ENCODE measurements at regions not wholly inside any gene's neighbourhood (a gene's known extent, or its start where the extent isn't known, plus 50 kb on each side); places are given as distances from the start of the nearest gene placed in this dataset.
"Not testable (repeated sequence)": the region's sequence is repeated elsewhere in the genome, so short reads cannot be mapped to it uniquely, and the experiment has no call there.

DNA sequence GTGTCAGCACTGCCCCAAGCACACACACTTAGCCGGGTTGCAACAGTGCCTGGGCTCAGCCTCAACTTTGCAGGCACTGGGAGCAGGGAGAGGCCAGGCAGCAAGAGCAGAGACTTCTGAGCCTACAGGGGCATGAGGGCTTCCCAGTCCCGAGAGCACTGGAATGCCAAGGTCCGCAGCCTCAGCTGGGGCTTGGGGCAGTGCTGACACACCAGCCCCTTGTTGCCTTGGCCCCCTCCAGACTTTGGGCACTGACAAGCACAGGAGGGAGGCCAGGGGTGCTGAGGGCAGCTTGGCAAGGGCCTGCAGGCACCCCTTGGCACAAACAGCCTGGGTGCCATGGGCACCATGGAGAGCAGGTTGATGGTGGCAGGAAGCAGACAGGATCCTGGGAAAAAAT lies 531.1 kb upstream of the SLC39A10 start:
- not testable (repeated sequence) for H3K4me1 ChIP-seq (ENCODE audit: control insufficient read depth, insufficient read depth, low read length); H3K27me3 ChIP-seq (ENCODE audit: control insufficient read depth in 1 of 2, insufficient read depth in 2 of 2, low read length in 2 of 2); H3K27ac ChIP-seq (ENCODE audit: low read length); H3K9me3 ChIP-seq (ENCODE audit: control insufficient read depth in 2 of 2, low read length in 2 of 2); H3K4me3 ChIP-seq (ENCODE audit: low read length in 2 of 2); H3K36me3 ChIP-seq (ENCODE audit: control insufficient read depth in 2 of 2, insufficient read depth in 2 of 2, low read length in 2 of 2); H3K9ac ChIP-seq (ENCODE audit: low read length in 2 of 2)

DNA sequence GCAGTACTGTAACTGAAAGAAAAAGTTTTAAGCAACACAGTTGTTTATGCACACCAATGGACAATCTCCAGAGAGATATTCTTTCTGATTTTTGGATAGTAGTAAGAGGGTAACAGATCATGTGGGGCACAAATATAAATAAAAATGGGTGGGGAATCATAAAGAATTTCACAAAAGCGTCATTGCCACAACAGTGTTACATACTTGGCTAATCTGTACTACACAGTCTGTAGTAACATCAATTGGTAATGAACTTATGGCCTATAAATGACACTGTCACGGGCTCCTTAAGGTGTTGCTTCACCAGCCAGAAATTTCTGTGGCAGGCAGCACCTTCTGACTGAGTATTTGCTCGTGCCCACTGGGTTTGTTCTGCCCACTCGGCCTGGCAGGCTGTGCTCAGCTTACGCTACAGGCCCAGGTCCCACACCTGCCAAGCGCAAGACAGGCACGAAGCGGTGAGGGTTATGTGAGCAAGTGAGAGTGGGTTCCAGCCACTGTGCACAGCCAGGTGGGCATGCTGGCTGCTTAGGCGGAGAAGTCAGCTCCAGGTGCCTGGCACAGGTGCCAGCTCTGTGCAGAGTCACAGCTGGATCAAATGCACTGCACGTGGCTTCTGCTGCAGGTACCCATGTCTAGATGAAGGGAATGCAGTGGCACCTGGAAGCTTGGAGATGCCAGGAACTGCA lies 532.5 kb upstream of the SLC39A10 start:
- H3K36me3 ChIP-seq (ENCODE audit: control insufficient read depth in 2 of 2, insufficient read depth in 2 of 2, low read length in 2 of 2): no peaks in the 10 kb centered on the region

DNA sequence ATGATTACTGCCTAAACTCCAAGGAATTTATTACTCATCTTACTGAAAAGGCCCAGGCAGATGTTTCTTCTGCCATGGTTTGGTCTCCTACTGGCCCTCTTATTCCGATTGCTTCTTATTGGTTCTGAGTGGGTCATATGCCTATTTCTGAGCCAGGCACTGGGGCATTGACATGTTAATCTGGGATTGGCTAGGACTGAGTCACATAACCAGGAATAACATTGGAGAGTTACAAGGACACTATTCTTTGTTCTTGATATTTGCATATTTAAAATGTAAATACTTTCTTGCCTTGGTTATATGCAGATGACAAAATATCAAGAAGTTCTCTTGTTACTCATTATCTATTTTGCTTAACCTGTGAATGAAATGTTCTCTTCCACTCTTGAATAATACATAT lies 534.4 kb upstream of the SLC39A10 start:
- Histone ChIP-seq H3K9ac (ENCODE audit: low read length in 2 of 2) (no peak overlapping the region), H3K27ac (ENCODE audit: low read length) (no peak overlapping the region), H3K4me3 (ENCODE audit: low read length in 2 of 2) (no peak overlapping the region), H3K27me3 (ENCODE audit: control insufficient read depth in 1 of 2, insufficient read depth in 2 of 2, low read length in 2 of 2) (no peaks in the 10 kb centered on the region), H3K9me3 (ENCODE audit: control insufficient read depth in 2 of 2, low read length in 2 of 2) (no peaks in the 10 kb centered on the region), H3K4me1 (ENCODE audit: control insufficient read depth, insufficient read depth, low read length) (no peaks in the 10 kb centered on the region), H3K36me3 (ENCODE audit: control insufficient read depth in 2 of 2, insufficient read depth in 2 of 2, low read length in 2 of 2) (no peaks in the 10 kb centered on the region)

More for the DNA sequence above, 532.5 kb upstream of the SLC39A10 start:
- H3K27me3 ChIP-seq (ENCODE audit: control insufficient read depth in 1 of 2, insufficient read depth in 2 of 2, low read length in 2 of 2): no peaks in the 10 kb centered on the region
- H3K4me3 ChIP-seq (ENCODE audit: low read length in 2 of 2): no peak overlapping the region
- no peak overlapping the region for H3K27ac ChIP-seq (ENCODE audit: low read length)
- no peaks in the 10 kb centered on the region for H3K9me3 ChIP-seq (ENCODE audit: control insufficient read depth in 2 of 2, low read length in 2 of 2)
- H3K4me1 ChIP-seq (ENCODE audit: control insufficient read depth, insufficient read depth, low read length): no peaks in the 10 kb centered on the region
- no peak overlapping the region for H3K9ac ChIP-seq (ENCODE audit: low read length in 2 of 2)

DNA sequence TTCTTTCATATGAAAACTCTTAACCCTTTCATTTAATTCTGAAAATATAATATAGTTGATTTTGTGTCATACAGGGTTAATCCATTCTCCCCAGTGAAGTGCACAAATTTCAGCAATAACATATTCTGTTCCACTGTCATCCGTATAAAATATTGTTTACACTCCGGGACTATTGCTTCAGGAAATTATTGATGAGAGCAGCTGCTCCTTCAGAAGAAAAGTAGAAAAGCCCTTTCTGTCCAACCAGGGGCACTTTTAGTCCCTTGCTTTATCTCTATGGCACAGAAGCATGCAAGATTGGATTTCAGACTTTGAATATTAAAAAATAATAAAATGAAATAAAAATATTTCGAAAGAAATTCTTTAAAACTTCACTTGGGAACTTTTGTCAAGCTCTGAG lies 535.7 kb upstream of the SLC39A10 start:
- Histone ChIP-seq H3K9ac (ENCODE audit: low read length in 2 of 2) (no peak overlapping the region), H3K36me3 (ENCODE audit: control insufficient read depth in 2 of 2, insufficient read depth in 2 of 2, low read length in 2 of 2) (no peaks in the 10 kb centered on the region), H3K27ac (ENCODE audit: low read length) (no peak overlapping the region), H3K27me3 (ENCODE audit: control insufficient read depth in 1 of 2, insufficient read depth in 2 of 2, low read length in 2 of 2) (no peaks in the 10 kb centered on the region), H3K9me3 (ENCODE audit: control insufficient read depth in 2 of 2, low read length in 2 of 2) (no peaks in the 10 kb centered on the region), H3K4me3 (ENCODE audit: low read length in 2 of 2) (no peak overlapping the region), H3K4me1 (ENCODE audit: control insufficient read depth, insufficient read depth, low read length) (no peaks in the 10 kb centered on the region)

DNA sequence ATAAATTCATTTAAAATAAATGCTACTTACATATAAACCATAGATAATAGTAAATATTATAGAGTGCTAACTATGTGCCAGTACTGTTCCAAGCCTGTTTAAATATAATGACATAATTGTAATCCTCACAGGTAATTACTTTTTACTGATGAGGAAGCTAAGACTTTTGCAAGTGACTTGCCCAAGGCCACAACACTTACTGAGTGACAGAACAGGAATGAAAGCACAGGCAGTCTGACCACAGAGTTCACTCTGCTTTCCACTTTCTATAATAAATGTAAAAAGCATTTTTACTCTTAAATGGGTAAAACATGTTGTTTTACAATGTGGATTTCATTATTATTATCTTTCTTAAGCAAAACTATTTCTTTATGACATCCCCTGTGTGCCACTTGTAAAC lies 537.8 kb upstream of the SLC39A10 start:
- H3K9me3 ChIP-seq (ENCODE audit: control insufficient read depth in 2 of 2, low read length in 2 of 2): no peaks in the 10 kb centered on the region
- H3K4me3 ChIP-seq (ENCODE audit: low read length in 2 of 2): no peak overlapping the region
- H3K27me3 ChIP-seq (ENCODE audit: control insufficient read depth in 1 of 2, insufficient read depth in 2 of 2, low read length in 2 of 2): no peaks in the 10 kb centered on the region
- no peaks in the 10 kb centered on the region for H3K4me1 ChIP-seq (ENCODE audit: control insufficient read depth, insufficient read depth, low read length)
- no peak overlapping the region for H3K9ac ChIP-seq (ENCODE audit: low read length in 2 of 2)
- H3K27ac ChIP-seq (ENCODE audit: low read length): no peak overlapping the region
- no peaks in the 10 kb centered on the region for H3K36me3 ChIP-seq (ENCODE audit: control insufficient read depth in 2 of 2, insufficient read depth in 2 of 2, low read length in 2 of 2)

DNA sequence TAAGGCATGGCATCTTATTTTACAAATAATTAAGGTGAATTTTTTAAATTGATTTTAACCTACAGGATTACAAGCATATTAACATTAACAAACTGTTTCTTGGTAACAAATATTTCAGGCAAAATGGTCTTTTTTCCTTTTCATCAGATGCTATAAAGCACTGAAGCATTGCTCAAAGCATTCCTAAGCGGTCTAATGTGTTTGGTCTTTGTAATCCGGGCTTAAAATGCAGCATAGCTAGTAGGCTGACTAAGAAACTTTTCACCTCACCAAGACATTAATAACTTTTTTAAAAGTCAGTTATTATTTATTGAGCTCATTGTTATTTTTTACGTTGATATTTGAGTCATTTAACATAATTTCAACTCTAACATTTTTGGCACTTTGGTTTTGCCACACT lies 538.8 kb upstream of the SLC39A10 start:
- Histone ChIP-seq H3K9ac (ENCODE audit: low read length in 2 of 2) (no peak overlapping the region), H3K27ac (ENCODE audit: low read length) (no peak overlapping the region), H3K27me3 (ENCODE audit: control insufficient read depth in 1 of 2, insufficient read depth in 2 of 2, low read length in 2 of 2) (no peaks in the 10 kb centered on the region), H3K4me3 (ENCODE audit: low read length in 2 of 2) (no peak overlapping the region), H3K4me1 (ENCODE audit: control insufficient read depth, insufficient read depth, low read length) (no peaks in the 10 kb centered on the region), H3K9me3 (ENCODE audit: control insufficient read depth in 2 of 2, low read length in 2 of 2) (no peaks in the 10 kb centered on the region), H3K36me3 (ENCODE audit: control insufficient read depth in 2 of 2, insufficient read depth in 2 of 2, low read length in 2 of 2) (no peaks in the 10 kb centered on the region)

DNA sequence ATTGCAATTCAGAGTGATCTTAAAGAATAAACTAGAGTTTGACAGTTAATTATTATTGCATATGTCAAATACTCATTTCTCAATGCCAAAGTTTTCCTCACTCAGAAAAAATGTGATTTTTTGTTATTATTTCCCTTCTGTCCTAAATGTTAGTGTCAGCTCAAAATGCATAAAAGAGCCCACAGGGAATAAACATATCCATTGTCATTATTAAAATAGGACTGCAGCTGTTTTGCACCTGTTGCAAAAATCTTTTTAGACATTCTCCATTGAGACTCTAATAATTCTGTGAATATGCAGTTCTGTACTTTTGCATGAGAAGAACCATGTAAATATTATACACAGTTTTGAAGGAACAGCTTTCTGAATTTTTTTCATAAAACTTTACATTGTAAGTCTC lies 540.0 kb upstream of the SLC39A10 start:
- Histone ChIP-seq H3K9me3 (ENCODE audit: control insufficient read depth in 2 of 2, low read length in 2 of 2) (no peaks in the 10 kb centered on the region), H3K9ac (ENCODE audit: low read length in 2 of 2) (no peak overlapping the region), H3K4me1 (ENCODE audit: control insufficient read depth, insufficient read depth, low read length) (no peaks in the 10 kb centered on the region), H3K27me3 (ENCODE audit: control insufficient read depth in 1 of 2, insufficient read depth in 2 of 2, low read length in 2 of 2) (no peaks in the 10 kb centered on the region), H3K36me3 (ENCODE audit: control insufficient read depth in 2 of 2, insufficient read depth in 2 of 2, low read length in 2 of 2) (no peaks in the 10 kb centered on the region), H3K4me3 (ENCODE audit: low read length in 2 of 2) (no peak overlapping the region), H3K27ac (ENCODE audit: low read length) (no peak overlapping the region)

DNA sequence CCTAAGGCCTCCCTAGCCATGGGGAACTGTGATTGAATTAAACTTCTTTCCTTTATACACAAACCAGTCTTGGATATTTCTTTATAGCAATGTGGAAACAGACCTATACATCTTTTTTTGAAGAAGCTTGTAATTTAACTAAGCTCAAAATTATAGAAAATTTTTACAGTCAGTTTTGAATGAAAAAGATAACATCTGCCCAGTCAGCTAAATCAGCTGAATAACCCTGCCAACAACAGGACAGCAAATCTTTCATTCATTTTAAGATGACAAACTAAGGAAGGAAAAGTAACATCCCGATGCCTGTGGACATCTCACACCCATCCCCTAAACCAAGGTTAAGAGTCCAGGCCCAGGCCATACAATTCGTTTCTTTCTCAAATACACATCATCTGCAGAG lies 541.3 kb upstream of the SLC39A10 start:
- Histone ChIP-seq H3K4me1 (ENCODE audit: control insufficient read depth, insufficient read depth, low read length) (no peaks in the 10 kb centered on the region), H3K36me3 (ENCODE audit: control insufficient read depth in 2 of 2, insufficient read depth in 2 of 2, low read length in 2 of 2) (no peaks in the 10 kb centered on the region), H3K9me3 (ENCODE audit: control insufficient read depth in 2 of 2, low read length in 2 of 2) (no peaks in the 10 kb centered on the region), H3K27ac (ENCODE audit: low read length) (no peak overlapping the region), H3K4me3 (ENCODE audit: low read length in 2 of 2) (no peak overlapping the region), H3K27me3 (ENCODE audit: control insufficient read depth in 1 of 2, insufficient read depth in 2 of 2, low read length in 2 of 2) (no peaks in the 10 kb centered on the region), H3K9ac (ENCODE audit: low read length in 2 of 2) (no peak overlapping the region)

DNA sequence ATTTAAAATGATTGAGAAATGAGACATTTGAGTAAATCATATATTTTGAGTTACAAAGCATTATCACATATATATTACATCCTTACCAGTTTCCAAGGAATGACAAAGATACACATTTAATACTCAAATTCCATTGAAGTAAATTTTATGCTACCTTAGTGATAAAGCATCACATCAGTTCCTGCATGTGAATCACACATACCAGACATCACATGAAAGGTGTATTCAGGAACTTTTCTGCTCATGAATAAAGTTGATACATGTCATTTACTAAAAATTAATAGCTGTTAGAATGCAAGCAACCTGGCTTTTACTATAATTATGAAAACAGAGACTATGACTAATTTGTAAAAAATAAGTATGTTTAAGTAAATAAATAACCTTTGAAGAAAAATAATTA lies 548.8 kb upstream of the SLC39A10 start:
- Histone ChIP-seq H3K36me3 (ENCODE audit: control insufficient read depth in 2 of 2, insufficient read depth in 2 of 2, low read length in 2 of 2) (no peaks in the 10 kb centered on the region), H3K27me3 (ENCODE audit: control insufficient read depth in 1 of 2, insufficient read depth in 2 of 2, low read length in 2 of 2) (no peaks in the 10 kb centered on the region), H3K27ac (ENCODE audit: low read length) (no peak overlapping the region), H3K9ac (ENCODE audit: low read length in 2 of 2) (no peak overlapping the region), H3K9me3 (ENCODE audit: control insufficient read depth in 2 of 2, low read length in 2 of 2) (no peaks in the 10 kb centered on the region), H3K4me3 (ENCODE audit: low read length in 2 of 2) (no peak overlapping the region), H3K4me1 (ENCODE audit: control insufficient read depth, insufficient read depth, low read length) (no peaks in the 10 kb centered on the region)

DNA sequence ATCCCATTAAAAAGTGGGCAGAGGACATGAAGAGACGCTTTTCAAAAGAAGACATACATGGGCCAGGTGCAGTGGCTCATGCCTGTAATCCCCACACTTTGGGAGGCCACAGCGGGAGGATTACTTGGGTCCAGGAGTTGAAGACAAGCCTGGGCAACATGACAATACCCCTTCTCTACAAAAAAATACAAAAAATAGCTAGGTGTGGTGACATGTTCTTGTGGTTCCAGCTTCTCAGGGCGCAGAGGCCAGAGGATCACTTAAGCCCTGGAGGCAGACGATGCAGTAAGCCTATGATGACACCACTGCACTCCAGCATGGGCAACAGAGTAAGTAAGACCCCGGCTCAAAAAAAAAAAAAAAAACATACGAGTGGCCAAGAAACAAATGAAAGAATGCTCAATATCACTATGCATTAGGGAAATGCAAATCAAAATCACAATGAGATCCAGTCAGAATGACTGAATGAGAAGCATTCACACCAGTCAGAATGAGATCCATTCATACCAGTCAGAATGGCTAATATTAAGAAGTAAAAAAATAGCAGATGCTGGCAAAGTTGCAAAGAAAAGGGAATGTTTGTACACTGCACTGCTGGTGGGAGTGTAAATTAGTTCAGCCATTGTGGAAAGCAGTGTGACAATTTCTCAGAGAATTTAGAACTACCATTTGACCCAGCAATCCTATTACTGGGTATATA lies 550.2 kb upstream of the SLC39A10 start:
- Histone ChIP-seq H3K4me1 (ENCODE audit: control insufficient read depth, insufficient read depth, low read length) (no peaks in the 10 kb centered on the region), H3K4me3 (ENCODE audit: low read length in 2 of 2) (no peak overlapping the region), H3K27ac (ENCODE audit: low read length) (no peak overlapping the region), H3K36me3 (ENCODE audit: control insufficient read depth in 2 of 2, insufficient read depth in 2 of 2, low read length in 2 of 2) (no peaks in the 10 kb centered on the region), H3K9me3 (ENCODE audit: control insufficient read depth in 2 of 2, low read length in 2 of 2) (no peaks in the 10 kb centered on the region), H3K27me3 (ENCODE audit: control insufficient read depth in 1 of 2, insufficient read depth in 2 of 2, low read length in 2 of 2) (no peaks in the 10 kb centered on the region), H3K9ac (ENCODE audit: low read length in 2 of 2) (no peak overlapping the region)

DNA sequence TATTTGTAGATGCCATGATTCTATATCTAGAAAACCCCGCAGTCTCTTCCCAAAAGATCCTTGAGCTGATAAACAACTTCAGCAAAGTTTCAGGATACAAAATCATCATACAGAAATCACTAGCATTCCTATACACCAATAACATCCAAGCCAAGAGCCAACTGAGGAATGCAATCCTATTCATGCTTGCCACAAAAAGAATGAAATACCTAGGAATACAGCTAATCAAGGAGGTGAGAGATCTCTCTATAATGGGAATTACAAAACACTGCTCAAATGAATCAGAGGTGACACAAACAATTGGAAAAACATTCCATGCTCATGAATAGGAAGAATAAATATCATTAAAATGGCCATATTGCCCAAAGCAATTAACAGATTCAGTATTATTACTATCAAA lies 551.4 kb upstream of the SLC39A10 start:
- Histone ChIP-seq H3K27ac (ENCODE audit: low read length) (no peak overlapping the region), H3K4me1 (ENCODE audit: control insufficient read depth, insufficient read depth, low read length) (no peaks in the 10 kb centered on the region), H3K36me3 (ENCODE audit: control insufficient read depth in 2 of 2, insufficient read depth in 2 of 2, low read length in 2 of 2) (no peaks in the 10 kb centered on the region)

More for the DNA sequence above, 551.4 kb upstream of the SLC39A10 start:
- Histone ChIP-seq H3K9me3 (ENCODE audit: control insufficient read depth in 2 of 2, low read length in 2 of 2) (no peaks in the 10 kb centered on the region), H3K4me3 (ENCODE audit: low read length in 2 of 2) (no peak overlapping the region), H3K27me3 (ENCODE audit: control insufficient read depth in 1 of 2, insufficient read depth in 2 of 2, low read length in 2 of 2) (no peaks in the 10 kb centered on the region), H3K9ac (ENCODE audit: low read length in 2 of 2) (no peak overlapping the region)

Measured in stomach smooth muscle (tissue), 2 donors.